Kidney tubule cell (primary cell): ENCODE measurements at regions not wholly inside any gene's neighbourhood (a gene's known extent, or its start where the extent isn't known, plus 50 kb on each side); places are given as distances from the start of the nearest gene placed in this dataset.
"Not testable (repeated sequence)": the region's sequence is repeated elsewhere in the genome, so short reads cannot be mapped to it uniquely, and the experiment has no call there.

Experiments used
- DNase-seq: peaks from one replicate; pipeline ENCODE4 v3.0.0-alpha.2; 2018; ENCODE audit warnings: low spot score

DNA sequence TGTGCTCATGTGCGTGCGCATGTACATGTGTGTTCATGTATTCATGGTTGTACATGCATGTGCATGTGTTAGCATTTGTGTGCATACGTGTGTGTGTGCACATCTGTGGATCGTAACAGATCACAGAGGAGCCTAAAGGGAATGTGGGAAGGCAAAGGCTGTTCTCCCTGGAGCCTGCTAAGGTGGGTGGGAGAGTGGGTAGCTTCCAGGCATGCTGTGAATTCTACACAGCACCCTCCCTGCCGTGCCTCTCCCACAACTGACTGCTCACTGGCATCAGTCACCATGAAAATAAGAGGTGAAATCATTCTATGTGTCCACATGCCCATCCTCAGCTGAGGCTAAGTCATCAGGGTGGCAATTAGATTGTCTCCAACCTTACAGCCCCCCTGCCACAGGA, 600.9 kb downstream of the MID1IP1 start:
- no peak for DNase-seq

DNA sequence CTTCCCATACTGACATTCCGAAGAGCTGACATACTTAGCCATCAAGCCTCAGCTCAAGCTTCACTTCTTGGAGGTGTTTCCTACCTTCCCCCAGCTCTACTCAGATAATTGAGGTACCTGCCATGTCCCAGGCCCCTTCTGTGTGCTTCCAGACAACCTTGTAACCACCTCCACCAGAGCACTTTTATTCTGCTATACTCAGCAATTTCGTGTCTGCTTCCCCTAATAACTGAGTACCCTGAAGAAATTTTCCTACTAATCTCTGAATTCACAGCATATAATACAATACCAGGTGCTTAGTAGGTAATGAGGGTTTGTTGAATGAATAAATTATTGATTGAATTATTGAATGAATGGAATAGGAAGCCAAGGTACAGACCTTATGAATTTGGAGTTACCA, 605.5 kb downstream of the MID1IP1 start:
- DNase-seq = no peak

DNA sequence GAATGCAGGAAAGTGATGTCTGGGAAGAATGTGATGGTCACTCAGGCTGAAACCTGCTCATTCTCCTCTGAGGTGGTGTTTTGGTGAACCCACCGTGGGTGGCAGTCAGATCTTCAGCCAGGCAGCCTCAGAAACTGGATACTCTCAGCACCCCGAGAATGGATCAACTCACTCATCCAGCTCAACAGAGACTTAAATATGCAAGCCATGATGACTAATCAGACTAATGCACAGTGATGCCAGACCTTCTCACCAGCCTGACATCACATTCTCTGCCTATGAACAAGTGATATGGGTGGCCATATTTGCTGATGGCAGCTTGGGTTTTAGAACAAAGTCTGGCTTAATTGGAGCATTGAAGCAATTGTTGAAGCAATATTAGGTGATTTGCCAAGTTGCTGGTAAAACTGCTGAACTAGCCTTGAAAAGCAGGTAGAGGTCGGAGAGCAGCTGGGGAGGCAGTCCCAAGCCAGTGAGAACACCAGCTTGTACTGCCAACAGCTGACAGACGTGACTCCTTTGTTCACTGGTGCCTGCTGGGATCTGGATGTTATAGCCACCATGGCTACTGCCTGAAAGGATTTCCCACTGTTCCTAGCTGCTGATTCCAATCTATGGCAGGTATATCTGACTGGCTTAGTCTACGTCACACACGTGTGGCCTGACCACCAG, 608.1 kb downstream of the MID1IP1 start:
- peak; percentile 38 for DNase-seq

DNA sequence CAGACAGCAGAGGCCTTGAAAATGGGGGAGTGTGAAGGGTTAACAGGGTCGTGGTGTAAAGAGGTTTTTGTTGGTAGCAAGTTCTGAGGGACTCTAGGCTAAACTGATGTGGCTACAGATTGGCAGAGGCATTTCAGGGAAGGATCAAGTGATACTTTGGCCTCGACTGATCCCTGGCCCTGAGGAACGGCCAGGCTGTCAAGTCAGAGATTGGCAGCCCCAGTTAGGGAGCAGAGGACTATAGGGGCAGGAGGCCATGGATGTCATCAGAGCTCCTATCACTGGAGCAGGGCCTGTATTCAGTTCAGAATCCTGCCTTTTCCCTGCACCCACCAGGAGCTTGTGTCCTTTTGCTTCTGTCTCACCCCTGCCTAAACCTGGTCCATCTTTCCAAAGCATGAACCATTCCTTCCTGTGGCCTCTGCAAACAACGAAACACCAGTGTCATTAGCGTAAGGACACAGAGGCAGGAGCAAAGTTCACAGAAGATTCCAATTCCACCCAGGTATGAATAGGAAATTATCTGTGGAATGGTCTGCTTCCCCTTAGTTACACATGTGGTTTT, 613.1 kb downstream of the MID1IP1 start:
- DNase-seq = no peak

DNA sequence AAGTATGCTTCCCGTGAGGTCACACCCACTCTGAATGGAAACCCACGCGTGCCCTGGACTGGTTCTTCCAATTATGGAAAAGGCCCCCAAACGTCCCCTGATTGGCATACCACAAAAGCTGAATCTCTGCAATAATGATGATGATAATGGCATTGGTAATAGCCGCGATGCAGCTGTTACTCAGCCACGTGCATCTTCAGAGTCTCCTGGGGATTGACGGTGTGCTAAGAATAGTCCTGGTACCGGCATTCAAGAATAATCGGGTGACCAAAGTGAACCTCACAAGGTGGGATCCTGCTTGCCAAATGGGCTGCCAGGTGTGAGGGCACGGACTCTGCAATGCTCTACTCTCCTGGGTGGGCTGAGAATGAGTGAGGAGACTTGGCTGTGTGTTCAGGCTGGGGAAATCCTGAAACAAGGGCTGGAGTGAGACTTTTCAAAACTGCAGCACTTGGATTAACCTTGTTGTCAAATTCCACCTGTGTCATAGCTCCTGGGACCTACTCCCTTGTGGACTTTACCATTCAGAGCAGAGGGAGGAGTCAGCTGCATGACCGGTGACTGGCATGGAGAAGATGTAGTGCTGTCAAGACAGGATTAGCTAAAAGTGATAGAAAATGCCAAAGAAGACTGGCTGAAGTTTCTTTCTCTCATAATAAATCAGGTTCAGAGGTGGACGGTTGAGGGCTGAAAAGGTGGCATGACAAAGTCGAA, 615.4 kb downstream of the MID1IP1 start:
- DNase-seq = no peak

DNA sequence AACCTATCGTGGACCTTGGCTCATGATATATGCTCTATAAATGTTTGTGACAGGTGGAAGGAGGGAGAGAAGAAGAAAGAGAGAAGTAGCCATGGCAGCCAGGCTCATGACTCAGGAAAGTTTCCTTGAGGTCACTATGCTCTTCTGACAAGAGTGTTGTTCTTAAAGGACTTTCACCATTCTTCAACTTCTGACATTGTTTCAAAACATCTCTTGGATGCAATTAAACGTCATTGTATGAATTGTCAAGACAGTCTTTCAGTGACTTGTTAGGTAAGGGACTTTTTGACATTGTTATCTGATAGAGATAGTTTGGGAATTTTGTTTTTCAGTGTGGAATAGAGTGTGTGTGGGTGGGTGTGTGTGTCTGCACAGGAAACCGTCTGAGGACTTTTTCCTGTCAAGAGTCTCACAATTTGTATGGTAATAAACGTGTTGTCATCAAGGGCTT, 617.0 kb downstream of the MID1IP1 start:
- no peak for DNase-seq

DNA sequence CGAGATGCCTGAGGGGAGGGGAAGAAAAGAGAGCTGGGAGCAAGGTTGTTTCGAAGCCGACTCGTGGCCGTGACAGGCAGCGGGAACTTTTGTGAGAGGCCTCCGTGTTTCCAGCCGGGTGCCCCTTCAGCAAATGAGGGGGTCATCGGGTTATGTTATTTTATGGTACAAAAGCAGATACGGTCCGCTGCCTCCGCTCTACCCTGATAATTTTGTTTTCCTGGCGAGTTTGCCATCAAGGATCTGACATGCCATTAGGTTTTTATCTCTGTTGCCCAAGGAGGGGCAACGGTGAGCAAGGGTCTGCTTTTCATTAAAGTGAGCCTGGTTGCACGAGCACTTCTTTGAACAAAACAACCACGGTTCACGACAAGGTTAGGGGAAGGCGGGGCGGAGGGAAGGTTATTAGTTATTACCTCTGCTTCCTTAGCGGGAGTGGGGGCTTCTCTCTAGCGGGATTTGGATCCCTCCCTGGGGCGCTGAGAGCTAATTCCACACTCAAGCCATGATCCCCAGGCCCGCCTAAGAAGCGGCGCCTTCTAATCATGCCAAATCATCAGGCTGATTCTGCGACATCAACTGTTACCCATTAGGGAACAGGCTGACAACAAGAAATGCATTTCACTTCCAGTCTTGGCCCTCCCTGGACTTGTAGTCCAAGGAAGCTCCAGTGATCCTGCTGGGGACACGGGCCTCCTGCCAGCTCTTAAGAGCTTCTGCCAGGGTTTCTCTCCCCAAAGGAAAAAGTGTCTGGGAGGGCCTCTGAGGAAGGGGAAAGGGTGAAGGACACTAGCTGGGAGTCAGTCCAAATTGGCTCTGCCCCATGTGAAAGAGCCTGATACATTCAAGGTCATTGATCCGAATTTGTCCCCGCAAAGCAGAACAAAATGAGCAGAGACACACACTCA, 617.7 kb downstream of the MID1IP1 start:
- DNase-seq = no peak

DNA sequence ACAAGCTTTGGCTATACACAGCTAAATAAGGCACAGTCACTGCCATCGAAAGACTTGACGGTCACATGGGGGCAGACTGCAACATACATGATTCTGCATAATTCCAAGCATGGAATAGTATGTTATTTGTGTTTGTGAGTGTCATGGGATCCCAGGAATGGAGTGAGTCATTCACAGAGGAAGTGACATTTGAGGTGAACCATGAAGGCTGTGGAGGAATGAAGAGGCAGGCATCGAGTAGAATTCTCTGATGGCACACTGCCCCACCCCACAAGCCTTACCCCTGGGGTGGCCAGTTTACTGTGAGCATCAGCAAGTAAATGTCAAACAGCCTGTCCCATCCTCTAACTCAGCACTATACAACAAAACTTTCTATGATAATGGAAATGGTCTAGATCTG, 619.7 kb downstream of the MID1IP1 start:
- DNase-seq = peak; percentile 45

DNA sequence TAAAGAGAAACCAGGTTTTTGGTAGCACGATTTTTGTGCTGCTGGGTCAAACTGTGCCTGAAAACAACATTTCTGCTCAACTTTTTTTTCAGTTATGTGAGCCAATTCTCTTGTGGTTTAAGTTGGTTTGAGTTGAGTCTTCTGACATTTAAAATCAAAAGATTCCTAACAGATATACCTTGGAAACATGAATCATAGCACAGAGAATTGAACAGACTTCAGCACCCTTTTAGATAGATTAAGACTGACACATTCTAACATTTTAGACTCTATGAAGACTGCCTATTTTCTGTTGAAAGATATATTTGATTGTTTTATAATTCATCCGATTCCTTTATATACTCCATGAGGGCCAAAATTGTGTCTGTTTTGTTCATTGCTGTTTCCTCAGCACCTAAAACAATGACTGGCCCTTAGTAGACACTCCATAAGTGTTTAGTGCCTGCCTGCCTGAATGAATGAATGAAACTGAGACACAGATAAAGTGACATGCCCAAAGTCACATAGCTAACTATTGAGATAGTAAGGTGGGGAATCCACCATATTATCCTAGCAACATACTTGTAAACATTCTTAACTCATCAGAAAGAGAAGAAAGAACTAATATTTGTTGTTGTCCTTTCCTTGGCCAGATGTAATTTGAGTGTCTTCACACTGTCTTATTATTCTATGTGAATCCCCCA, 624.0 kb downstream of the MID1IP1 start:
- DNase-seq = no peak

DNA sequence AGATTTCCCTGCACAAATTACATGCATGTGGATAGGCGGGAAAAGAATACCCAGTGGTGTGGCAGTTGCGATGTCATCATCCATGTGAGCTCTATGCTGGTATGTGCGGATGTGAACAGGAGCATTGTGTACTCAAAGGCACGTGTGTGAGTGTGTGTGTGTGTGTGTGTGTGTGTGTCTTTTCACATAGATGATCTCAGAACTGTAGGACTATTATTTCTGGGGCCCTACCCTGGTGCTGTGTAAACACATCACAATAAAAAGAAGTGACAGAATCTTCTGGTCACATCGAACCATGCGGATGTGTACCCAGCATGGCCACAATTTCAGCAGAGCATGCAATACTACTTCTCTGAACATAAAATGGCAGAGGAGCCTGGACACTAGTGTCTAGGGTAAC, 624.8 kb downstream of the MID1IP1 start:
- DNase-seq = no peak

DNA sequence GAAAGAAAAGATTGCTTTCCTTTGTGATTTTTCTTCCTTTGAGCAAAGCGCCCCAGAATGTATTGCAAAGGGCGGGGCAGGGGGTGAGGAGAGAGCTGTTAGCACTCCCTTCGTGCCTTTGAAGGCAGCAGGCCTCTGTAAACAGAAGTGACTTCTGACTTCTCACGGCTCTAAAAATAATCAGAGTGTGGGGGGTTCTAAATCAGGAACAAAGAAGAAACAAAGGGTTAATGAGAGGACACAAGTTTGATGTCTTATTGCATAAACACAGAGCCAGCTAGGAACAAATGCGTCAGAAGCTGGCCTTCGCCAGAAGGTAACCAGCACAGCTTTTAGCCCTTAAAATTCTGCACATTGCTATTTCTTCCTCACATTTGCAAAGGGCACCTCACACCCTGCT, 626.2 kb downstream of the MID1IP1 start:
- DNase-seq = no peak

DNA sequence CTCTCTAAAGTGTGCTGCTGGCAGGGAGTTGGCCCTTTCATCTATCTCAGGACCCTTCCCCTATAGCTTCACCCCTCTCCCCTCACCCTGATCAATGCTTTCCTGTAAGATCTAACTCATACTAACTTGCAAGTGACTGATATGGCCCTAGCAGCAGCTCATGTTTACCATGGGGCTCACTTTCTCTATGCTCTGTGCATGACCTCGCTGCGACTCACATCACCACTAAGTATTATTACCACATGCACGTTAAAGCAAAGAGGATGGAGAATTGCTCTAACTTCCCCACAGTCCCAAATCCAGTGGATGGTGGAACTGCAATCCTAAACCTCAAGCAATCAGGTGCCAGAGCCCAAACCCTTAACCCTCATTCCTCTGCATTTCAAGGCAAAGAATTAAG, 626.6 kb downstream of the MID1IP1 start:
- peak; percentile 74 for DNase-seq

DNA sequence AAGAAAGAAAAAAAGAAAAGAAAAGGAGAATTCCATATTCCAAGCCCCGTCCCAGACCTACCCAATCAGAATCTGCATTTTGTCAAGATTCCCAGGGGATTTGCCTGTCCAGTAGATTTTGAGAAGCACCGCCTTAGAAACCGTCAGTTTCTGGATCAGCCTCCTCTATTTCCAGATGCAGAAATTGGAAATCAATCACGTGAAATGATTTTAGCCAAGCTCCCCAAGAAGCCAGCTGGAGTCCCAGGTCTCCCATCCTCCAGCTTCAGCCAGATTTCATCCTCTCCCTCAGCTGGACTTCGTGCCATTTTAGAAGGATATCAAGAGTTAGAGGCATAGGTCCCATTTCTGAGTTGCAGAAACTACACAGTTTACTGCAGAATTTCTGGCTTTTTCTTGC, 629.3 kb downstream of the MID1IP1 start:
- no peak for DNase-seq

DNA sequence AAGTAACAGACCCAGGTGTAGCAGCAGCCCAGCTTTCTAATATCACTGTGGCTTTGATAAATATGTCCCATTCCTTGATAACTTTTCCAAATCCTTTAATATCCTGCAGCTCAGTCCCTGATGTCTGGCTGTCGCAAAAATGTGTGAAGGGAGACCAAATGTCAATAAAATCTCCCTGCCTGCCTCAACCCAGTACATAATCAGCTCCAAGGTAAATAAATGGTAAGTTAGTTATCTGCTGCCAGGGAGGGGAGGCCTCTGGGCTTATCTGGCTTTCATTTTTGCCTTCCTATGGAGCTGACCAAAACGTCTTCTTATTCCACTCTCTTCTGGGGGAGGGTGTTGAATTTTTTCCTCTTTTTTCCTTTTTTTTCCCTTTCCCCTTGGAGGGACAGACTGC, 630.6 kb downstream of the MID1IP1 start:
- no peak for DNase-seq

DNA sequence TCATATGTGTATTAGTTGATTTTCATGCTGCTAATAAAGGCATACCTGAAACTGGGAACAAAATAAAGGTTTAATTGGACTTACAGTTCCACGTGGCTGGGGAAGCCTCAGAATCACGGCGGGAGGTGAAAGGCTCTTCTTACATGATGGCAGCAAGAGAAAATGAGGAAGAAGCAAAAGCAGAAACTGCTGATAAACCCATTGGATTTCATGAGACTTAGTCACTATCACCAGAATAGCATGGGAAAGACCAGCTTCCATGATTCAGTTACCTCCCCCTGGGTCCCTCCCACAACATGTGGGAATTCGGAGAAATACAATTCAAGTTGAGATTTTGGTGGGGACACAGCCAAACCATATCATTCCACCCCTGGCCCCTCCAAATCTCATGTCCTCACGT, 633.4 kb downstream of the MID1IP1 start:
- peak; percentile 62 for DNase-seq

DNA sequence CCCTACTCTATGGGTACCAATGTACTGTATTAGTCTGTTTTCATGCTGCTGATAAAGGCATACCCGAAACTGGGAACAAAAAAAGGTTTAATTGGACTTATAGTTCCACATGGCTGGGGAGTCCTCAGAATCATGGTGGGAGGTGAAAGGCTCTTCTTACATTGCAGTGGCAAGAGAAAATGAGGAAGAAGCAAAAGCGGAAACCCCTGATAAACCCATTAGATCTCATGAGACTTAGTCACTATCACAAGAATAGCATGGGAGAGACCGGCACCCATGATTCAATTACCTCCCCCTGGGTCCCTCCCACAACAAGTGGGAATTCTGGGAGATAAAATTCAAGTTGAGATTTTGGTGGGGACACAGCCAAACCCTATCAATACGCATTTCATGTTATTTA, 635.3 kb downstream of the MID1IP1 start:
- DNase-seq = not testable (repeated sequence)

DNA sequence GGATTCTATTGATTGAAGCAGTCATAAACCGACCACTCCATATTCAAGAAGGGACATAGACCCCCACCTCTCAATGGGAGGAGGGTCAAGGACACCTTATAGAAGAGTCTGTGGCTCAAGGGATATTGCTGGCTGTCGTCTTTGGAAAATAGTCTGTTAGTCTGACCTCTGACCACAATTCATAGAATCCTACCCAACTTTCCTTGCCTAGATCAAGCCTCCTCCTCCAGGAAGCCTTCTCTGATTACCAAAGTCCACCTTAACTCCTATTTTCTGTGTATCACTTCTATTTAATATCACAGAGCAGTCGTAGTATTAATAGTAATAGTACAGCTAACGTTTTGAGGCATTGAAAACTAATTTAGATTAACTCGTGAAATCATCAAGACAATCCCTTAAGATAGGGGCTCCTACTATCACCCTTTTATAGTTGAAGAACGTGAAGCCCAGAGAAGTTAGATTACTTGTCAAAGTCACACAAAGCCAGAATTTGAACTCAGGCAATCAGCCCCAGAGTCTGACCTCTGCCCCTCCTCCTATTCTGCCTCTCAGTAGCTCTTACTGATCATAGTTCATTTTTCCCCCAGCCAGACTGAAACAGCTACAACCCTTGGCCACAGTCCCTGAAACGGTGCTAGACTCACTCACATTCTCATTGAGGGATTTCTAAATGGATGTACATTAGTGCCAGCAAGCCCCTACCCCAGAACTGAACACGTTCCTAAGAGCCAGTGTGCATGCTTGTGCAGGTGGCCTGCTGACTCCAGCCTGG, 636.6 kb downstream of the MID1IP1 start:
- DNase-seq = no peak

DNA sequence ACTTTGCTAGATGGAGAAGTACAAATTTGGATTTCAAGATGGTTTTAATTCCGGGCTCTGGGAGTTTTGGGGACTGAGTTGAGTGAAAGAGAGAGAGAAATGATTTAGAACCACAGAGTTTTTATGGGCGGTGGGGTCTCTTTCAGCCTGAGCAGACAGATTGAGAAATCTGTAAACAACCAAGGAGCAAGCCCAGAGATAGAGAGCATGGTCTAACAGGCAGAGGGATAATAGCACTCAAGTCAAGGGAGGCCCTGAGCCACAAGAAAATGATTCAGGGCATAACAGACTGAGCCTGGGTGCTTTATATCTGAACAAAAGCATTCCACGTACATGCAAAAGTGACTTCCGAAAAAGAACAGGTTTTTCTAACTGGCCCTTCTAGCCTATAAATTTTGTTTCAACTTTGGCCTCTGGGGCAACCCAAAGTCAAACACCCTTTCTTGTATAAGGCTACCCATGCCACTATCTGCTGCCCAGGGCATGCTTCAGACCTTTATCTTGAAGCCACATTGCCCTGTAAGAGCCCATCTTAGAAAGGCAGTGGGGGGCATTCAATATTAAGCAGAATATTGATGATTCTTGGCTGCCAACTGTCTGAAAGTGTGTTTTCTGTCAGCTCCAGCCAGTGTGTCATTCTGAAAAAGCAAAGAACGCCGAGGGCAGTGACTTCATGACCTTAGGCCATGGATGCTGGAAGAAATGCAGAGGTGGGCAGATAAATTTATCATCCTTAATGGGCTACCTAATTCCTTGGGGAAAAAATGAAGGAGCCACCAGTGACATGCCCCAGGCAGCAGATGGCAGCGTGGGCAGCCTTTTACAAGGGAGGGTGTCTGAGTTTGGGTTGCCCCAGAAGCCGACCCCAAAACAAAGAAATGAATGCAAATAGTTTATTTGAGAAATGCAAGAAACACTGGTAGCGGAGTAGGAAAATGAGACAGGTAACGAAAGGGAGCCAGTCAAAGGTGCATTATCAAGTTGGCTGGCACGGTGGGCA, 637.6 kb downstream of the MID1IP1 start:
- no peak for DNase-seq

DNA sequence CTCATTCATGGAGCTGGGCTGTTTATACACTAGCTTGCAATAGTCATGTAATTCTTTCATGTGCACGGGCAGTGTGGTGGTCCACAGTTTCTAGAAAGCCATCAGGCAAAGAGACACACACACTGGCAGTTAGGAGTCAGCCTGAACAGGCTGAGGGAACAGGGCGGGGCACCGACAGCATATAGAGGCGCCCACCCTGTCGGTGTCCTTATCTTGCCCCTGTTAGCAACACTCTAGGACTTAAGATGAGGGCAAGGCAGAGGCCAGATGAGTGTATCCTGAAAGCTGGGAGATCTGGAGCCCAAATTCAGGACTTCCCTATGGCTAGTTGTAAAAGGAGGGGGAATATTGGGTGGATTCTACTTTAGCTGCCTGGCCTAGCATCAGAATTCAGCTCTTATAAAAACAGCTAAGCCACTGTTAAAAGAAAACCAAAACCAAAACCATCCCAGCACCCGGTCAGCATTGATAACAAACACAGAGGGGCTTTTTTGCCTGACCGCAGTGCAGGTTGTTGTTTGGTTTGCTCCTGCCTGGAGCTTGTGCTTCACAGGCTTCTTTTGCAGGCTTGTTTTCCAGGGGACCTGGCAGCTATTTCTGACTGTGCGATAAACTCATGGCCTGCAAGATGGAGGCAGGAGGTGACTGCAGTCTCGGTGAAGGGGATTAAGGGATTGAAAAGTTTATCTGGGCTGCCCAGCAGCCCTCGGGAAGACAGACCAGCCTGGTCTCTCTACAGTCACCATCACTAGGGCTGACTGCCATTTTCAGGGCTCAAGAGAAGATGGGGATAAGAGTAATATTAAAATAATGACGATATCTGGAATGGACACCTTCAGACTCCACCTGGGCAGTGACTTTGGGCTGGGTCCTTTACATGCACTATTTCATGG, 638.9 kb downstream of the MID1IP1 start:
- no peak for DNase-seq
